A549 (cell line): ENCODE measurements at regions not wholly inside any gene's neighbourhood (a gene's known extent, or its start where the extent isn't known, plus 50 kb on each side); places are given as distances from the start of the nearest gene placed in this dataset.

Source experiments
- EP300 ChIP-seq, 2 experiments: fragments of >200 bp; sonication (Bioruptor Twin); formaldehyde crosslinking; IDR thresholded peaks; 2 replicates in 1 of 2; 3 replicates in 1 of 2; pipeline ENCODE4 v1.6.1; 2016 to 2017
- MAZ ChIP-seq: fragments of 150-350 bp; IDR thresholded peaks from 2 replicates; pipeline ENCODE4 v1.6.1; 2014; ENCODE audit warnings: antibody characterized with exemption, low read depth, low read length, borderline replicate concordance
- NR3C1 ChIP-seq: fragments of >200 bp; sonication (Bioruptor Twin); formaldehyde crosslinking; IDR thresholded peaks from 3 replicates; pipeline ENCODE4 v1.6.1; 2017
- TF ChIP-seq, protein P1 (sequence below): fragments of >200 bp; sonication (Bioruptor Twin); formaldehyde crosslinking; IDR thresholded peaks from 3 replicates; pipeline ENCODE4 v1.5.1; 2016

DNA sequence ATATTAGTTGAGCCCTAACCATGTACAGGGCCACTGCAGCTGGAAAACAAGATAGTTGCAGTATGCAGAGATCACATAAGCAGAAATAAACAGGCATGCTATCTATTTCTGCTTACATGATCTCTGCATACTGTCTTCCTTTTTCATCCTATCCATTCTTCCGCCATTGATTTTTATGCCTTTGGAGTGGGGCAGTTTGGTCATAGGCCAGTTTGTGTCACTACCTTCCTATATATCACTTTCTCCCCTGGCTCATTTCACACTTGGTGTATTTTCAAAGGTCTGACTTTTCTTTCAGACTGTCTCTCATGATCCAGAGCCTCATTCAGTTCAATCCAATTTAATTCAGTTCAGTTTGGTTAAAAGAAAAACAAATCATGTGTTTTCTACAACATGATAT lies 829.6 kb downstream of the KCNA4 start:
- TF ChIP-seq EP300 (IDR thresholded peaks at IDR 0.05) (no peak), NR3C1 (no peak), MAZ (no peak)
- TF ChIP-seq, protein P1, sequence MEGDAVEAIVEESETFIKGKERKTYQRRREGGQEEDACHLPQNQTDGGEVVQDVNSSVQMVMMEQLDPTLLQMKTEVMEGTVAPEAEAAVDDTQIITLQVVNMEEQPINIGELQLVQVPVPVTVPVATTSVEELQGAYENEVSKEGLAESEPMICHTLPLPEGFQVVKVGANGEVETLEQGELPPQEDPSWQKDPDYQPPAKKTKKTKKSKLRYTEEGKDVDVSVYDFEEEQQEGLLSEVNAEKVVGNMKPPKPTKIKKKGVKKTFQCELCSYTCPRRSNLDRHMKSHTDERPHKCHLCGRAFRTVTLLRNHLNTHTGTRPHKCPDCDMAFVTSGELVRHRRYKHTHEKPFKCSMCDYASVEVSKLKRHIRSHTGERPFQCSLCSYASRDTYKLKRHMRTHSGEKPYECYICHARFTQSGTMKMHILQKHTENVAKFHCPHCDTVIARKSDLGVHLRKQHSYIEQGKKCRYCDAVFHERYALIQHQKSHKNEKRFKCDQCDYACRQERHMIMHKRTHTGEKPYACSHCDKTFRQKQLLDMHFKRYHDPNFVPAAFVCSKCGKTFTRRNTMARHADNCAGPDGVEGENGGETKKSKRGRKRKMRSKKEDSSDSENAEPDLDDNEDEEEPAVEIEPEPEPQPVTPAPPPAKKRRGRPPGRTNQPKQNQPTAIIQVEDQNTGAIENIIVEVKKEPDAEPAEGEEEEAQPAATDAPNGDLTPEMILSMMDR, result no peak
